GM21619 (cell line): ENCODE measurements at regions not wholly inside any gene's neighbourhood (a gene's known extent, or its start where the extent isn't known, plus 50 kb on each side); places are given as distances from the start of the nearest gene placed in this dataset.

Experiments
- ATAC-seq: cut with Tn5 transposase; IDR thresholded peaks from one replicate; pipeline ENCODE4 v1.9.1; 2021; ENCODE audit not compliant: unreplicated experiment

- ATAC-seq = no peak
Observed at GRCh38 chr16:61596655-61597054, 439.6 kb downstream of the CDH8 start.

DNA sequence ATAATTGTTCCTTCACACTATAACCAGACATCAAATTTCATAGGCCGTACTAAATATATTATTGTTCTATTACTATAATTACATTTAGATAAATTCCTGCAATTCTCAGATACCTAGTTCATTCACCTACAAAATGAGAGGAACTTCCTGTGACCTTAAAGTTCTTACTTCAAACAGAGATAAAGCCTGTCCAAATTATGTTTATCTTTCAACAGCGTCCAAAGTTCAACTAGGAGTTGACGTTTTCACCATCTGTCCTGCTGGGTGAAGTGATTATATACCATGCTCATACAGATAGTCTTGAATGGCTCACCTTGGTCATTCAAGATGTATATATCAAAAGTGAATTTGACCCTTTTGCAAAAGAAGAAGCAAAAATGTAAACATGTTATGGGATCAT, 440.6 kb downstream of the CDH8 start:
- ATAC-seq = no peak

- ATAC-seq = no peak
Observed at GRCh38 chr16:61590577-61590976, 445.7 kb downstream of the CDH8 start.

DNA sequence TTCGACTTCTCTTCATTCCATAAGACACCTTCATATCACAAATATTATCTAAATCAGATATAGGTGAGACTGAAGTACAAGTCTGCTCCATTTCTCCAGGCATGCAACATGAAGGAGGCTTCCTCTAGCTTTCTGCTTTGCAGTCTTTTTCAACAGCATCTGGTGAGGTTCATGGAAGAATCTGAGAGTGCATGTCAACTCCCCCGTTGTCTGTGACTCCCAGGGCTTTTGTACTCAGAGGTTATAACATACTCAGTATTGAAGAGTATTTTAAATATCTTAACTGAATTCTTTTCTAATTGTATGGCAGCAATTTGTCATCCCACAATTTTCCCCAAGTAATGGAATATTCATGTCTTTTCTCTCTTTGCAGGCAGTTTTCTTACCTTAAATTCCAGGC, 448.7 kb downstream of the CDH8 start:
- ATAC-seq = no peak

- no peak for ATAC-seq
Observed at GRCh38 chr16:61581417-61582046, 454.7 kb downstream of the CDH8 start.

DNA sequence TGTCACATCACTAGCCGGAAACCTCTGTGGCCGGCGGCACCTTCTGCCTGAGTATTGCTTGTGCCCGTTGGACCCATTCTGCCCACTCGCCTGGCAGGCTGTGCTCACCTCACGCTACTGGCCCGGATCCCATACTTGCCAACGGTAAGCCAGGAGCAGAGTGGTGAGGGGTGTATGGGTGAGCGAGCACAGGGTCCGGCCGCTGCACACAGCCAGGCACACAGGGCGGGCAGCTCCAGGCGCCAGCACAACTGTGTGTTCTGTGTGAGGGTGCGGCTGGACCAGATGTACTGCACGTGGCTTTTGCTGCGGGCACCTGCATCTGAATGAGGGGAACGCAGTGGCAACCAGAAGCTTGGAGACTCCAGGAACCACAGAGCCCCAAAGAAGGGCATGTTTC, 455.7 kb downstream of the CDH8 start:
- no peak for ATAC-seq

DNA sequence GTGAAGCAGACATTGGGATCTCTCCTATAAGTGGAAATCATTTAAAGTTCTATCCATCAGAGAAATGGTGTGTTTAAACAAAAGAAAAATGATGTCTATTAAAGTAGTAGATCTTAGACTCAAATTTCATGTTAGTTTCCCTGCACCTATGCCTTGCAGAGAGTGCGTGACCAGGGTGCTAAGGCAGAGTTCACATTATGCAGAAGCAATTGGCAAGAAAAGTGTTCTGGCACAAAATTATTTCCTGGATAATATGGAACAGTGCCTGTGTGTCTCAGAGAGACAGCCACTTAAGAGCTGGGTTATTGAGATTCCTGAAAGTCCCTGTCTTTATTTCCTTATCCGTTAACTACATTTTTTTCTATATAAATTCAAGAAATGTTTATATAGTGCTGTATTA, 457.0 kb downstream of the CDH8 start:
- ATAC-seq = no peak

- no peak for ATAC-seq
Observed at GRCh38 chr16:61576476-61576875, 459.8 kb downstream of the CDH8 start.

GRCh38 chr16:61575617-61576016, 460.6 kb downstream of the CDH8 start:
- ATAC-seq = no peak

DNA sequence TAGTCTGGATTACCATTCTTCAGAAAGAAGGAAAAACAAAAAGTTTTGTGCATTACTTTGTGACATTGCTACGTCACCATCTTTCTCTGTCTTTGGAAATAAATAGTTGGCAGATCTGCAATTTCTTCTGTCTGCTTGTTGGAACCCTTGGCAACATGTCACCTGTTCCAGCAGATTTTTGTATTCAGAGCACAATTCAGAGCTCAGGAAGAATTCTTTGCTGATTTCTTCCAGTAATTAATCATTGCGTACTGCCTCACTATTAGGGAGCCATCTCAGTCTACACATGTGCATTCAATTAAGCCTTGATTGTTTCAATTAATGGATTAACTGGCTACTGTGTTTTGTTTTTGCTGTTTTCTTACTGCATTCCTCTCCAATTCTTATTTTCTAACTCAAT, 467.2 kb downstream of the CDH8 start:
- no peak for ATAC-seq

GRCh38 chr16:61564716-61565115, 471.5 kb downstream of the CDH8 start:
- ATAC-seq = no peak

GRCh38 chr16:61555718-61556441, 480.4 kb downstream of the CDH8 start:
- ATAC-seq = no peak

GRCh38 chr16:61549327-61549726, 486.9 kb downstream of the CDH8 start:
- no peak for ATAC-seq

DNA sequence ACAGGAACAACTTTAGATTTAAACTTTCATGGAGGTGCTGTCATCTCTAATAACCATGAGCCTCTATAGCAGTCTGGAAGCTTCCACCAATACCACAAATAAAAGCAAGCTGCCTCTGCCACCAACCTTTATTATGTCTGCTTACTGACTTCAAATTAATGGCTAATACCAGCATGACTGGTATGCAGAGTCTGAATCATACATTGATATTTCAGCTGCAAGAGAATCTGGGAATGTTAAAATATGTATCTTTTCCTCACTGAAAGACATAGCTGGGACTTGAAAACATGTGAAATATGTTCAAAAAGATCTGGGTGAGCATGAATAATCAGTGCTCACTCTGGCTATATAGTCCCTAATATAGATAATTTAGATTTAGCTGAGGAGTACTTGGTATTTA, 488.6 kb downstream of the CDH8 start:
- no peak for ATAC-seq

- ATAC-seq = no peak
Observed at GRCh38 chr16:61544165-61544564, 492.1 kb downstream of the CDH8 start.

DNA sequence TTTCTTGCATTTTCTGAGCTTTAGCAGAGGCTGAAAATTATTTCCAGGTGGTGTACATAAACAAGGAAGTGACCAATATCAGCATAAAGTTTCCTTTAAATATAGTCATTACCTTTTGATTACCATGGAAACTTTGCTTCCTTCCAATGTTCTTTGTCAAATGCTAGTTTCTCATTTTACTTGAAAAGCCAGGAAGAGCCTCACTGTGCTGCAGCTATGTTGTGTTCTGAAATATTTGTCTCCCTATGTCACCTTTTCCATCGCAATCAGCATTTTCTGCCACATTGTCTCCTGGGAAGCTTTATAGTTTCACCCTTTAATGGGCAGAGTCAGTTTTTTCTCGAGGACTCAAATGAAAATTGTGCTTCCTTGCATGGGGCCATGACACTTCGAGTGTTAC, 496.0 kb downstream of the CDH8 start:
- ATAC-seq = no peak

DNA sequence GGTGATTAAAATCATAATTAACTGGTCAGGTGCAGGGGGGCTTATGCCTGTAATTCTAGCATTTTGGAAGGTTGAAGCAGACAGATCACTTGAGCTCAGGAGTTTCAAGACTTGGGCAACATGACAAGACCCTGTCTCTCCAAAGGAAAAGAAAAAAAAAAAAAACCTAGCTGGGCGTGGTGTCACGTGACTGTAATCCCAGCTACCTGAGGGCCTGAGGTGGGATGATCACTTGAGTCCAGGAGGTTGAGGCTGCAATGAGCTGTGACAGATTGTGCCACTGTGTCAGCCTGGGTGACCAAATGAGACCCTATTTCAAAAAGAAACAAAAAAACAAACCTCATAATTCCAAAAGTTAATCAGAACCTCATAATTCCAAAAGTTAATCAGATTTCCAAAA, 505.5 kb downstream of the CDH8 start:
- ATAC-seq = no peak

DNA sequence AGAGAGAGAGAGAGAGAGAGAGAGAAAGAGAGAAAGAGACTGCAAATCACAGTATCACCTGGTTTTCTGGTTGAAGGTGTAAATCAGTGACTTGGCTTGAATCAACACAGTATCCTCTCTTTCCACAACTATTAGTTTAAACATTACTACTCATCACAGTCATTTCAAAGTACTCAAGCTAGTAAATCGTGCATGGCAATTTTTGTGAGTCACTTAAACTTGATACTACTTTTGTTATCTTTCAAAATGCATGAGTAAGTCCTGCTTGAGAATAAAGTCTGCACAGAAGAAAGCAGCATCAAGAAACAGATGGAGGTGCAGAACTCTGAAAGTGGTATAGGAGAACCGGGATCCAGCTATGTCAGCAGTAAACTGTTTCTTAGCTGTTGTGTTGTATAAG, 535.4 kb downstream of the CDH8 start:
- ATAC-seq = no peak

- no peak for ATAC-seq
Observed at GRCh38 chr16:61480250-61480649, 556.0 kb downstream of the CDH8 start.

DNA sequence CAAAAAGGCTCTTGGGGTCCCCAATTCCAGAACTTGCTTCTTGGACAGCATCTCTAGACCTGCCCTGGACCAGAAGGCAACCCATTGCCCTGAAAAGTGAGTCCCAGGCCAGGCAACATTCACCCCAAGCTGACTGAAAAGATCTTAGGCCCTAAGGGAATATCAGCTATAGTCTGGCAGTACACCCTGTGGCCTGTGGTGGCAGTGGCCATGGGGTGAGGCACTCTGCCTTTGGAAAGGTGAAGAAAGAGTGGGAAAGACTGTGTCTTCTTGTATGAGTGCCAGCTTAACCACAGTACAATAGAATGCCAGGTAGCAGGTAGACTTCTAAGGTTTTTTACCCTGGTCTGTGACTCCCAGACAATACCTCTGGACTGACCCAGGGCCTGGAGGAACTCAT, 564.5 kb downstream of the CDH8 start:
- no peak for ATAC-seq

DNA sequence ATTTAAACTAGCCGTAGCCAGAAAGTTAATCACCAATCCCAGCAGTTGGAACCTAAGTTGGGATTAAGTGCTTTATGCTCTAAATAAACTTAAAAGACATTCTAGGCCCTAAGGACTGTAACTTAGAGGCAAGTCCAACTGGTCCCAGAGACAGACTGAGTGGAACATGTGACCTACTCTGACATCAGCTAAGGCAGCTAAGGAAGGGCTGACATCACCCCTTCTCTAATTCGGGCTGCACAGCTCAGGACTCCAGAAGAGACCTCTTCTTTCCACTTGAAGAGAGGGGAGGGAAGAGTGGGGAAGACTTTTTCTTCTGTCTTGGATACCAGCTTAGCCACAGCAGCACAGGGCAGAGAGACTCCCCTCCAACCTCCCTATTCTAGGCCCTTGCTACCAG, 565.2 kb downstream of the CDH8 start:
- no peak for ATAC-seq

GRCh38 chr16:61465285-61465684, 571.0 kb downstream of the CDH8 start:
- ATAC-seq = no peak

GRCh38 chr16:61460020-61460419, 576.2 kb downstream of the CDH8 start:
- ATAC-seq = no peak
